H9 (cell line): ENCODE measurements at regions not wholly inside any gene's neighbourhood (a gene's known extent, or its start where the extent isn't known, plus 50 kb on each side); places are given as distances from the start of the nearest gene placed in this dataset.

Experiments
- DNase-seq: peaks from one replicate; pipeline ENCODE4 v3.0.0-alpha.2; 2017
- H2AFZ ChIP-seq: one replicate; pipeline ENCODE4 v1.6.1; 2013; ENCODE audit warnings: mild to moderate bottlenecking, low read length, control low read depth, moderate library complexity
- H2AK5ac ChIP-seq: 2 replicates; pipeline ENCODE4 v1.6.1; 2013; ENCODE audit warnings: low read length, control low read depth, mixed read lengths; ENCODE audit not compliant: insufficient read length
- H2BK120ac ChIP-seq: one replicate; pipeline ENCODE4 v1.6.1; 2013; ENCODE audit warnings: low read depth, mild to moderate bottlenecking, low read length, control low read depth, inconsistent platforms; ENCODE audit not compliant: poor library complexity, severe bottlenecking
- H2BK12ac ChIP-seq: 2 replicates; pipeline ENCODE4 v1.6.1; 2013; ENCODE audit warnings: low read length, control low read depth, mixed read lengths, low read depth; ENCODE audit not compliant: insufficient read length
- H2BK15ac ChIP-seq: 2 replicates; pipeline ENCODE4 v1.6.1; 2013; ENCODE audit warnings: low read depth, low read length, control low read depth
- H2BK20ac ChIP-seq: one replicate; pipeline ENCODE4 v1.6.1; 2013; ENCODE audit warnings: low read depth, mild to moderate bottlenecking, low read length, control low read depth, inconsistent platforms; ENCODE audit not compliant: poor library complexity, severe bottlenecking
- H2BK5ac ChIP-seq: 2 replicates; pipeline ENCODE4 v1.6.1; 2013; ENCODE audit warnings: low read length, control low read depth, mixed read lengths; ENCODE audit not compliant: insufficient read length
- H3K14ac ChIP-seq: 2 replicates; pipeline ENCODE4 v1.6.1; 2013; ENCODE audit warnings: low read length, control low read depth; ENCODE audit not compliant: insufficient read depth
- H3K18ac ChIP-seq: 2 replicates; pipeline ENCODE4 v1.6.1; 2013; ENCODE audit warnings: low read depth, mild to moderate bottlenecking, mixed read lengths, low read length, control low read depth; ENCODE audit not compliant: insufficient read length
- H3K23ac ChIP-seq: 2 replicates; pipeline ENCODE4 v1.6.1; 2013; ENCODE audit warnings: low read length, control low read depth, mixed read lengths, low read depth; ENCODE audit not compliant: insufficient read length
- H3K23me2 ChIP-seq: 2 replicates; pipeline ENCODE4 v1.6.1; 2013; ENCODE audit warnings: low read depth, mild to moderate bottlenecking, mixed read lengths, low read length, control low read depth; ENCODE audit not compliant: insufficient read length, poor library complexity, severe bottlenecking
- H3K27ac ChIP-seq: 2 replicates; pipeline ENCODE4 v1.5.1; 2013; ENCODE audit warnings: low read length, control low read depth, mixed read lengths, low read depth; ENCODE audit not compliant: insufficient read length
- H3K27me3 ChIP-seq: 2 replicates; pipeline ENCODE4 v1.6.1; 2013; ENCODE audit warnings: low read length, control low read depth, inconsistent platforms; ENCODE audit not compliant: insufficient read depth
- H3K4ac ChIP-seq: 2 replicates; pipeline ENCODE4 v1.6.1; 2013; ENCODE audit warnings: low read depth, mild to moderate bottlenecking, control low read depth, inconsistent platforms, low read length, moderate library complexity
- H3K4me1 ChIP-seq: 2 replicates; pipeline ENCODE4 v1.6.1; 2013; ENCODE audit warnings: low read length, control low read depth, inconsistent platforms; ENCODE audit not compliant: insufficient read depth
- H3K4me2 ChIP-seq: 2 replicates; pipeline ENCODE4 v1.6.1; 2013; ENCODE audit warnings: low read length, control low read depth, mixed read lengths; ENCODE audit not compliant: insufficient read length, insufficient read depth
- H3K56ac ChIP-seq: 2 replicates; pipeline ENCODE4 v1.6.1; 2013; ENCODE audit warnings: low read depth, mild to moderate bottlenecking, mixed read lengths, low read length, control low read depth; ENCODE audit not compliant: insufficient read length
- H3K79me1 ChIP-seq: 2 replicates; pipeline ENCODE4 v1.6.1; 2013; ENCODE audit warnings: low read depth, mild to moderate bottlenecking, moderate library complexity, low read length, control low read depth, inconsistent platforms; ENCODE audit not compliant: insufficient read depth, poor library complexity, severe bottlenecking
- H3K79me2 ChIP-seq: 2 replicates; pipeline ENCODE4 v1.6.1; 2013; ENCODE audit warnings: low read length, control low read depth, inconsistent platforms; ENCODE audit not compliant: insufficient read depth
- H3K9ac ChIP-seq: 2 replicates; pipeline ENCODE4 v1.6.1; 2013; ENCODE audit warnings: low read length, control low read depth, mixed read lengths; ENCODE audit not compliant: insufficient read length; ENCODE audit errors: extremely low read depth
- H3K9me3 ChIP-seq: one replicate; pipeline ENCODE4 v1.6.1; 2013; ENCODE audit warnings: low read depth, low read length, inconsistent platforms; ENCODE audit not compliant: control insufficient read depth
- H3T11ph ChIP-seq: one replicate; pipeline ENCODE4 v1.6.1; 2013; ENCODE audit warnings: mild to moderate bottlenecking, low read length, control low read depth, inconsistent platforms
- H4K20me1 ChIP-seq: one replicate; pipeline ENCODE4 v1.6.1; 2013; ENCODE audit not compliant: control insufficient read depth, insufficient read length, insufficient read depth
- H4K5ac ChIP-seq: 2 replicates; pipeline ENCODE4 v1.6.1; 2013; ENCODE audit warnings: low read depth, mild to moderate bottlenecking, mixed read lengths, low read length, control low read depth; ENCODE audit not compliant: insufficient read length
- H4K8ac ChIP-seq: replicated peaks from 2 replicates; pipeline ENCODE4 v1.6.1; 2013; ENCODE audit warnings: low read length, control low read depth, mixed read lengths, low read depth; ENCODE audit not compliant: insufficient read length
- H4K91ac ChIP-seq: 2 replicates; pipeline ENCODE4 v1.6.1; 2013; ENCODE audit warnings: low read depth, mild to moderate bottlenecking, moderate library complexity, mixed read lengths, low read length, control low read depth; ENCODE audit not compliant: insufficient read length
- H3K27ac Mint-ChIP-seq, 3 experiments: 2 replicates in 2 of 3; 3 replicates in 1 of 3; pipeline ENCODE4 v1.8.0; 2020 to 2021; ENCODE audit warnings: mixed read lengths in 3 of 3, mild to moderate bottlenecking in 1 of 3, moderate library complexity in 1 of 3
- H3K27me3 Mint-ChIP-seq: 2 replicates; pipeline ENCODE4 v1.8.0; 2021; ENCODE audit warnings: low read depth, mild to moderate bottlenecking, moderate library complexity, mixed read lengths
- H3K36me3 Mint-ChIP-seq, 3 experiments: 2 replicates in 2 of 3; 3 replicates in 1 of 3; pipeline ENCODE4 v1.8.0; 2020 to 2021; ENCODE audit warnings: low read depth in 3 of 3, mixed read lengths in 3 of 3; ENCODE audit not compliant: insufficient read depth in 1 of 3
- H3K4me1 Mint-ChIP-seq, 2 experiments: 2 replicates each; pipeline ENCODE4 v1.8.0; 2020; ENCODE audit warnings: mixed read lengths in 2 of 2
- H3K4me3 Mint-ChIP-seq, 2 experiments: 2 replicates in 1 of 2; 3 replicates in 1 of 2; pipeline ENCODE4 v1.8.0; 2020 to 2021; ENCODE audit warnings: mild to moderate bottlenecking in 2 of 2, mixed read lengths in 2 of 2, moderate library complexity in 1 of 2
- H3K9me3 Mint-ChIP-seq, 2 experiments: 2 replicates in 1 of 2; 3 replicates in 1 of 2; pipeline ENCODE4 v1.8.0; 2020; ENCODE audit warnings: mild to moderate bottlenecking in 2 of 2, mixed read lengths in 2 of 2, moderate library complexity in 1 of 2
- WGBS: extraction: QIAGEN DNeasy Blood & Tissue Kit; methylation state at CpG from one replicate; pipeline ENCODE4 v1.1.7; 2013; ENCODE audit warnings: missing lambda C conversion rate, low lambda C conversion rate, mixed read lengths; ENCODE audit not compliant: insufficient read length; ENCODE audit errors: extremely low coverage; 5-methylcytosine and 5-hydroxymethylcytosine counted together
- TF ChIP-seq, protein P1 (sequence below): fragments of 200-600 bp; sonication (generic); conservative IDR thresholded peaks from 3 replicates; pipeline ENCODE4 v1.8.0; 2021; ENCODE audit warnings: antibody characterized with exemption, mild to moderate bottlenecking

GRCh38 chr7:28291559-28291958 is 111.0 kb upstream of the JAZF1 start:
- peaks cover 59 to 64% of the 10 kb centered on the region in 2 experiments for H3K4me1 Mint-ChIP-seq
- no peak overlapping the region for H3T11ph ChIP-seq

More at GRCh38 chr7:28291559-28291958, 111.0 kb upstream of the JAZF1 start:
- peaks cover 0 to 3% of the 10 kb centered on the region in 2 experiments; a peak in 3 of 5 replicates for H3K9me3 Mint-ChIP-seq
- peak overlapping the region; percentile 28 for H3K4me2 ChIP-seq
- peak overlapping the region; percentile 96 for H3K27ac ChIP-seq
- no peak overlapping the region for H2BK20ac ChIP-seq
- peak overlapping the region in 1 of 2 experiments; percentile 57; a peak in 3 of 5 replicates for H3K4me3 Mint-ChIP-seq
- no peak overlapping the region for H4K5ac ChIP-seq
- WGBS: no CpG with 5 or more reads among the region's 4 CpGs
- DNase-seq: peak; percentile 92
- no peak overlapping the region for H4K91ac ChIP-seq
- H3K23ac ChIP-seq: no peak overlapping the region
- no peaks in the 10 kb centered on the region for H4K20me1 ChIP-seq
- H2BK15ac ChIP-seq: no peak overlapping the region
- H3K79me2 ChIP-seq: no peaks in the 10 kb centered on the region
- H3K27me3 Mint-ChIP-seq: no peaks in the 10 kb centered on the region
- H3K9ac ChIP-seq: no peak overlapping the region
- H4K8ac ChIP-seq: no peak overlapping the region
- no peaks in the 10 kb centered on the region for H3K27me3 ChIP-seq
- H3K18ac ChIP-seq: no peak overlapping the region
- H2BK12ac ChIP-seq: no peak overlapping the region
- H3K27ac Mint-ChIP-seq: peak overlapping the region; percentile 78 to 98 (median 91)
- peaks cover 0 to 9% (median 2%) of the 10 kb centered on the region in 3 experiments; a peak in 4 of 7 replicates for H3K36me3 Mint-ChIP-seq
- TF ChIP-seq, protein P1, sequence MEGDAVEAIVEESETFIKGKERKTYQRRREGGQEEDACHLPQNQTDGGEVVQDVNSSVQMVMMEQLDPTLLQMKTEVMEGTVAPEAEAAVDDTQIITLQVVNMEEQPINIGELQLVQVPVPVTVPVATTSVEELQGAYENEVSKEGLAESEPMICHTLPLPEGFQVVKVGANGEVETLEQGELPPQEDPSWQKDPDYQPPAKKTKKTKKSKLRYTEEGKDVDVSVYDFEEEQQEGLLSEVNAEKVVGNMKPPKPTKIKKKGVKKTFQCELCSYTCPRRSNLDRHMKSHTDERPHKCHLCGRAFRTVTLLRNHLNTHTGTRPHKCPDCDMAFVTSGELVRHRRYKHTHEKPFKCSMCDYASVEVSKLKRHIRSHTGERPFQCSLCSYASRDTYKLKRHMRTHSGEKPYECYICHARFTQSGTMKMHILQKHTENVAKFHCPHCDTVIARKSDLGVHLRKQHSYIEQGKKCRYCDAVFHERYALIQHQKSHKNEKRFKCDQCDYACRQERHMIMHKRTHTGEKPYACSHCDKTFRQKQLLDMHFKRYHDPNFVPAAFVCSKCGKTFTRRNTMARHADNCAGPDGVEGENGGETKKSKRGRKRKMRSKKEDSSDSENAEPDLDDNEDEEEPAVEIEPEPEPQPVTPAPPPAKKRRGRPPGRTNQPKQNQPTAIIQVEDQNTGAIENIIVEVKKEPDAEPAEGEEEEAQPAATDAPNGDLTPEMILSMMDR: no peak
- H2AFZ ChIP-seq: no peak overlapping the region
- no peaks in the 10 kb centered on the region for H3K9me3 ChIP-seq
- H3K4ac ChIP-seq: no peak overlapping the region
- H2BK120ac ChIP-seq: no peak overlapping the region
- no peak overlapping the region for H3K56ac ChIP-seq
- no peak overlapping the region for H2AK5ac ChIP-seq
- H3K79me1 ChIP-seq: no peaks in the 10 kb centered on the region
- no peak overlapping the region for H2BK5ac ChIP-seq
- H3K23me2 ChIP-seq: no peaks in the 10 kb centered on the region
- no peak overlapping the region for H3K14ac ChIP-seq
- peaks cover 24% of the 10 kb centered on the region; the same call in 1 of the 2 replicates for H3K4me1 ChIP-seq
